ENCODE measurements at regions not wholly inside any gene's neighbourhood (a gene's known extent, or its start where the extent isn't known, plus 50 kb on each side); places are given as distances from the start of the nearest gene placed in this dataset.
A peak's percentile ranks its signal among the peaks of the same experiment; 100 is the strongest.

DNA sequence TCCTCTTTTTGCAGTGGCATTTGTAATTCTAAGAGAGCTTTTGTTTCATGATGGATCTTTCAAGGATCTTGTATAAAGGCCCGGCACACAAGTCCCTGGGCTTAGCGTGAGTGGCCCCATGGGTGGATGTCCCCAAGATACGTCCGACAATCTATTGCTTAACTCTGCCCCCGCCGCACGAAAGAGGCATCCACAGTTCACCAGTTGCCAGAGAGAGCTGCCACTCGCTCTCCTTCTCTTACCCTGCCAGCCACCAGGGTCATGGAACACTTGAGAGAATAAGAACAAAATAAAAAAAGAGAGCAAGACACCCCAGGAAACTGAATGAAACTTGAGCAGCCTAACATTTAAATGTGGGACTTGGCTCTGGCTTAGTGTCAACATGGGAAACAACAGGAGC lies 92.3 kb downstream of the CTAGE1 start:
- DNase-seq = no peak

GRCh38 chr18:22324191-22325131 lies 93.3 kb downstream of the CTAGE1 start:
- DNase-seq = peak; percentile 75 to 83 (median 83)

- peak; percentile 20 to 60 (median 48) for DNase-seq
Measured at GRCh38 chr18:22322243-22322691, 95.4 kb downstream of the CTAGE1 start.

DNA sequence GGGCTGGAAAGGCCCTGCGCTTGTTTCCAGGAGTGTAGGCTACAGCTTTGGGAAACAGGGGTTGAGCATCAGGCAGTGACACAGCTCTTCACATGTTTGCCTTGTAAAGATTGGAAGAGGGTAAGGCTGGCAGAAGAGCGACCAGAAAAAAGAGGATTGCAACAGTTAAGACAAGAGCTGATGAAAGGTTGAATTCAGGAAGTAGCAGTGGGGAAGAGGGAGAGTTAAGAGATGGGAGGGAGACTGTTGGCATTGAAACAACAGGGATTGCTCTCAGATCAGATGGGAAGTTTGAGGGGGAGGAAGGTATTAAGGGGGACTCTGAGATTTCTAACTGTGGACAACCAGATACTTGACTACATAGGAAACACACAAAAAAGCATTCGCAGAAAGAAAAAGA lies 96.9 kb downstream of the CTAGE1 start:
- peak in 1 of 3 donors; percentile 28 for DNase-seq

- no peak for DNase-seq
Measured at GRCh38 chr18:22320155-22320554, 97.6 kb downstream of the CTAGE1 start.

DNA sequence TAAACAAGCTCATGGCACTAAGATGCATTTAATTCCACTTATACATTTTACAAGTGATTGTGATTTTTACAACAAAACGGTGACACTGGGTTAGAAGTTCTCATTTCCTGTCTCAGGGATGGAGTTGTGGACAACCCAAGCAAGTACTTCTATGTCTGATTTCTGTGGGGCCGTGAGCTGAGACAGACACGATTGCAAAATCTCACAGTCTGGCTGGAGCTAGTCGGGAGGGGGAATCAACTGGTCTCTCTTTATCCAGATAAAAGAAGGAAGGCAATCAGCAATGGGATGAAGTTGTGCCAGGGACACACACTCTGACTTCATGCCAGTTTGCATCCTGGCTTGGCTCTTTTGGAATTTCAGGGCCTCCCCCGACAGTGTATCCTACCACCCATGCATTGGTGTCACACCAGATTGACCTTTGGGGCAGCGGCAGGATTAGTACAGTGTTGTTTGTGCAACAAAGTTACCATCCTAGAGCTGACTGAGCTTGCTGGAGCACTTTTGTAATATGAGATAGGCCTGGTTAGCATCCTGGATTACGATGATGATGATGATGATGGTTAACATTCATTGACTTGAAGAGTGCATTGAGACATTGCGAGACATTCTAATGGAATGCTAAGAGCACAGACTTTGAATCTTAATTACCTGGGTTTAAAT lies 98.8 kb downstream of the CTAGE1 start:
- DNase-seq = peak in 1 of 3 donors; percentile 25

DNA sequence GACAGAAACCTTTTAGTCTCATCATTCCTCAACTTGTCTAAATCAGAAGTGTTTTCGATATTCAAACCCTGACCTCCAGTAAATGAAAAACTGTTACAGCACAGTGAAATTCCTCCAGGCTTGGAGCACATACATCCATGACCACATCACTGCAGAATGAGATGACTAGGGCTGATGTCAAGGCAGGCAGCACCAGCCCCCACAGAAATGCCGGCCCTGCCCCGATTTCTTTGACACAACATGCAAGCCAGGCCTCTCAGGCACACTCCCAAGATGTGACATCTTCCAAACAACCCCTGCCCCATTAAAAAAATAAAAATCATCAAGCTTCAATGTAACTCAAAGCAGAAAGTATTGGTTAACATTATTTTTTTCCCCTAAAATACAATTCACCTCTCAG lies 103.3 kb downstream of the CTAGE1 start:
- no peak for DNase-seq

DNA sequence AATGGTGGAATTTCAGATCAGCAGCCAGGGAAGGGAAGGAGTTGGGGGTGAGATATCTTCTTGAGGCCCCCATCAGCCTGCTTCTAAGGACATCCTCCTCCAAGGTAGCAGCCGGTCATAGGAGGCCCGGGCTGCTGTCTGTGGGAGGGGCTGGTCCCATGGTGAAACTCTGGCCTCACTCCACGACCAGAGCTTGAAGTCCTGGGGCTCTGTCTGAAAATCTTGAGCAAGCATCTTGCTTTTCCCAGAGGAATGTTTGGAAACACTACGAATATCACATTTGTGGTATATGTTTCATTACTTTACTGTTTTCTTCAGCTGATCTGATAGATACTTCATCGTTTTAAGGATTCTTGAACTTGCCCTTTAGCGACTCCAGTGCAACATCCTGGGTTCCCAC lies 103.7 kb downstream of the CTAGE1 start:
- no peak for DNase-seq

DNA sequence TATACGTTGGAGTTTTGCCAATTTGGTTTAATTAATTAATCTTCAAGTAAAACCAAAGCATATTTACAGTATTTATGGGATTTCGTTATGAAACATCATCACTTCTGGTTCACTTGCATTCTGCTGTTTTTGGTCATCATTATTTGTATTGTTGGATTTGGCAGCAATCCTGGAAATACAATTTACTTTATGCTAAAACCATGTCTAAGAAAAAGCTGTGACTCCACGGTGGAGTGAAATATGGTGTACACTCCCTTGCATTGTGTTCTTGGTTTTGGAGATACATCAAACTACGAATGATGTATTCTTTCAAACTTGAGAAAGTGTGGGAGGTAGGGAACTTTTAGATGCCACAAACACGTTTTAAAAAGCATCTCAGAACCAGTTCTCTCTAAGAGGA lies 106.4 kb downstream of the CTAGE1 start:
- no peak for DNase-seq

GRCh38 chr18:22309191-22309590 lies 108.5 kb downstream of the CTAGE1 start:
- DNase-seq = no peak

DNA sequence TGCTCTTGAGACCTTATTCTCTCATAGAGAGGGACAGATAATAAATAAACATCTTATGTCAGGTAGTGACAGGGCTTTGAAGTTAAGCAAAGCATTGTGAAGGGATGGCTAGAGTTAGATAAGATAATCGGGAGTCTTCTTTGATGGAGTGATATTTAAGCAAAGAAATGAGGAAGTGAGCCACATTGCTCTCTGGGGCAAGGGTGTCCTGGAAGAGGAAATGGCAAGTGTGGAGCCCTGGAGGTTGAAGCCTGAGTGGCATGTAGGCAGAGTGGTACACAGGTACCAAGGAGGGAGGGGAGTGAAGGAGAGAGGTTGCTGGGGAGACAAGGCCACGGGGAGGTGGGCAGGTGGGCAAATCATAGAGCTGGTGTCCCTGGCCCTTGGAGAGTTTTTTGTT lies 110.2 kb downstream of the CTAGE1 start:
- peak; percentile 38 to 66 (median 46) for DNase-seq

- peak in 1 of 3 donors; percentile 12 for DNase-seq
Measured at GRCh38 chr18:22303927-22304326, 113.8 kb downstream of the CTAGE1 start.

GRCh38 chr18:22302144-22302543 lies 115.6 kb downstream of the CTAGE1 start:
- peak; percentile 30 to 42 (median 34) for DNase-seq

- peak; percentile 11 to 74 (median 65) for DNase-seq
Measured at GRCh38 chr18:22300665-22301636, 116.8 kb downstream of the CTAGE1 start.

DNA sequence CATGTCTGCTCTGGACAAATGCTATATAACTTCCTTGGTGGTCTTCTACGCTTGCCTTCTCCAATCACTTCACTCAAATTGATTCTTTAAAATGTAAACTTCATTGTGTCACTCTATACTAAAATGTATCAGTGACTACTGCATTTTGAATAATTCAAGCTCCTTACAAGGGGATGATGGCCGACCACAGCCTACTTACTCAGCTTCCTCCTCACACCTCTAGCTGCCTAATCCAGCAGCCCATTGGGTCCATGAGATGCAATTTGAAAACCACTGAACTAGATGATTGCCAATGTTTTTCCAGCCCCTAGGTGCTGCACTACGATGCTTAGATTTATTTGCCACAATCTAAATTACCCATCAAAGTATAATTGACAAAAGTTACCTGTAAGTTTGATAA lies 120.7 kb downstream of the CTAGE1 start:
- DNase-seq = no peak

DNA sequence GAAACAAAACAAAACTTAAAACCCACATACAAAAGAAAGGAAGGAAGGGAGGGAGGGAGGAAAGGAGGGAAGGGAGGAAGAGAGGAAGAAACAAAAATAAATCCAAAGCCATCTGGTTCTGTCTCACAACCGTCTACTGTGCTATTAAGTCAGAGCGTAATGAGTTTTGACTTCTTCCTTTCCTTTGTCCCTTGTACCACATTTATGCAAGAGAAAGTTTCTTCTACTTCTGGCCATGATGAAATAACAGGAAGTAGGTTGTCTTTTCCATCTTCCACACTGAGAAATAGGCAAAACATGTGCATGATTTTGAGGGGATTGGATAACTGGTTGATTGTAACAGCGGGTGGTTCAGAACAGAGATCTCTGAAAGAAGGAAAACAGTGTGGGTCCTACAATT lies 121.4 kb downstream of the CTAGE1 start:
- peak in 2 of 3 donors; percentile 27 to 35 for DNase-seq

GRCh38 chr18:22293417-22293816 lies 124.0 kb downstream of the GATA6 start:
- no peak for DNase-seq

DNA sequence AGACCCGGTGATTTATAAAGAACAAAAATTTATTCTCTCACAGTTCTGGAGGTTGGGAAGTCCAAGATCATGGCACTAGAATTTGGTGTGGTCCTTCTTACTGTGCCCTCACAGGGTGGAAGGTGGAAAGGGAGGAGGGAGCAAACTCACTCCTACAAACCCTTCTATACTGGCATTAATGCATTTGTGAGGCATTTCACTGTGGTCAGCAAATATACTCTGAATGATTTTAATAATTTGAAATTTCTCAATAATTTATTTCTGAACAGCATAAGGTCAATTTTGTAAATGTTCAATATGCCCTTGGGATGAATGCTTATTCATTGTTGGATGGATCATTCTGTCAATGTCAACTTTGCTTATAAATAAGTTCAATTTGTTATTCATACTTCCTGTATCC lies 120.6 kb downstream of the GATA6 start:
- DNase-seq = no peak

DNA sequence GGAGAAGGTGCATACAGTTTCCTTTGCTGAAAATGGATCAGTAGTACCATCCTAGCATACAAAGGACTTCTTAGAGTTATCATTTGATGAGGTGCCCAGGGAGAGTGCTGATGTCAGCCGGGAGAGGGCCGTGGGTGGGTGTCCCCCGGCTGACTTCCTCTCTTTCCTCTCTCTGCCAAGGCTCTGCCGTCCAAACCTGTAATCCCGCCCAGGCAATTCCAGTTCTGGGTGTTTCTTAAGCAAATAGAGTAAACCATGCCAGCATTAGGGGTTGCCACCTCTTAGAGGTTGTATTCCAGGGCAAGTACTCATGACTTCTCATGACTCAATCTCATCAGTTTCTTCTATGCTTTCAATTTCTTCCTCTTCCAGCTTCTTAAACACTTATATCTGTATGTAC lies 117.2 kb downstream of the GATA6 start:
- DNase-seq = peak; percentile 71 to 80 (median 78)

GRCh38 chr18:22285361-22286140 lies 116.2 kb downstream of the GATA6 start:
- DNase-seq = peak; percentile 82 to 91 (median 90)

GRCh38 chr18:22284581-22285360 lies 115.4 kb downstream of the GATA6 start:
- DNase-seq = no peak

Measured in suppressor macrophage treated with lipopolysaccharide for 1 hour (primary cell).